ENCODE measurements at regions not wholly inside any gene's neighbourhood (a gene's known extent, or its start where the extent isn't known, plus 50 kb on each side); places are given as distances from the start of the nearest gene placed in this dataset.
"Not testable (repeated sequence)": the region's sequence is repeated elsewhere in the genome, so short reads cannot be mapped to it uniquely, and the experiment has no call there.

GRCh38 chr12:30531731-30532678, 163.7 kb downstream of the IPO8 start:
- no peaks in the 10 kb centered on the region for H3K4me1 ChIP-seq
- no peaks in the 10 kb centered on the region for H3K36me3 ChIP-seq
- DNase-seq = no peak
- intact Hi-C loops (cut with DNase I; ENCODE audit: low total_unique reads) = no loop called here
- no peak for TF ChIP-seq CTCF (IDR thresholded peaks at IDR 0.05)
- no peak overlapping the region for H3K27ac ChIP-seq
- H3K9me3 ChIP-seq = no peaks in the 10 kb centered on the region
- no peak overlapping the region for H3K4me3 ChIP-seq
- H3K27me3 ChIP-seq = no peaks in the 10 kb centered on the region

DNA sequence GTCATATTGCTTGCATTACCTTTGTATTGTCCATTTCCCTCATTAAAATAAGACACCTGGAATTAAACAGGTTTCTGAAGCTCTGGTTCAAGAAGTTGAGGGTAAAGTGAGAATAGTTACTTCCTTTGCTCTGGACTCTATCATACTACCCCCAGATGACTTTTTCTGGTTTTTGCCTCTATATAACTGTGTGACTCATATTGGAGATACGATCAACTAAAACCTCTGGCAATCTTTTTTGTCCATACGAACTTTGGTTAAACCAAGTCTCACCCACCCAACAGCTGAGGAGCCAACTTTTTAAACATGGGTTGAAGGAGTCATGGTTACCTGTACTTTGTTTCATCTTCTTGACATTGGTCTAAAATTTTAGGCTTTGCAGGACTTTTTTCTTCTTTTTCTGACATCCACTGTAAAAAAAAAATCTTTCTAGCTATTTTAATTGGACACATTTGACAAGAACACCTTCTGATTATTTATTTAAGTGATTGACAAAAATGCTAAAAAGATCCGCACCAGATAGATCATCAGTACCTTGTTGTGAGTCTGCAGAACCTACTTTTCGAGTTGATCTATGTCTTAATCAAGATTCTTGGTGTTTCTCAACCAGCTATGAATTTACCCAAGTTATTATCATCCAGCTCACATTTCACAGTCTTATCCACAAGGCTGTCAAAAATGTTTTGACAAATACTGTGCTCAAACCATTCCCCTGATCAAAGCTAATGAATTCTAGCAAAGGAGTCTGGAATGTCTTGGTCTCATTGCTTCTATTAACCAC, 166.0 kb downstream of the IPO8 start:
- intact Hi-C loops (cut with DNase I; ENCODE audit: low total_unique reads) = no loop called here
- DNase-seq = no peak
- Histone ChIP-seq H3K27ac (no peak overlapping the region), H3K4me3 (no peak overlapping the region), H3K36me3 (no peaks in the 10 kb centered on the region), H3K9me3 (no peaks in the 10 kb centered on the region), H3K27me3 (no peaks in the 10 kb centered on the region), H3K4me1 (no peaks in the 10 kb centered on the region)
- TF ChIP-seq CTCF (IDR thresholded peaks at IDR 0.05) = no peak

- no peaks in the 10 kb centered on the region for H3K4me1 ChIP-seq
- no peaks in the 10 kb centered on the region for H3K9me3 ChIP-seq
- no peak overlapping the region for H3K27ac ChIP-seq
- H3K36me3 ChIP-seq = no peaks in the 10 kb centered on the region
- intact Hi-C loops (cut with DNase I; ENCODE audit: low total_unique reads) = no loop called here
- no peak for DNase-seq
- no peaks in the 10 kb centered on the region for H3K27me3 ChIP-seq
- no peak for TF ChIP-seq CTCF (IDR thresholded peaks at IDR 0.05)
- H3K4me3 ChIP-seq = no peak overlapping the region
Measured at GRCh38 chr12:30525171-30525570, 170.5 kb downstream of the IPO8 start.

- H3K36me3 ChIP-seq; H3K27ac ChIP-seq; H3K4me3 ChIP-seq; H3K4me1 ChIP-seq; H3K9me3 ChIP-seq; DNase-seq; H3K27me3 ChIP-seq; intact Hi-C loops (cut with DNase I; ENCODE audit: low total_unique reads): not testable (repeated sequence)
Measured at GRCh38 chr12:30520285-30520684, 175.4 kb downstream of the IPO8 start.

DNA sequence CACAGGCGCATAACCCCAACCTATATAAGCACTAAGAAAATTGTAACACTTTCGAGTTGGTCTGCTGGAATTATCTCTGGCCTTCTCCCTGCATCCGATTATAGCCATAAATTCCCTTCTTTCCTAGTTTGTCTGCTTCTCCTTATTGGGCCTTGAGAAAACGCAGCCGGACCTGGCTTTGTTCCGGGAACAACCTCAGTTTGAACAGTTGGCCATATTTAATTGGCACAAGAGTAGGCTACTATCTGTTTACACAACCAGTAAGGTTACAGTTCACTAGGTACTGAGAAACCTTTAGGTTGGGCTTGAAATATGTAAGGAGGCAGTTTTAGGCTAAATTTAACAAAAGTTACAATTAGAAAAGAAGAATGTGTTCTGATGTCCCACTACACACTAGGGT, 176.1 kb downstream of the IPO8 start:
- Histone ChIP-seq H3K36me3 (no peaks in the 10 kb centered on the region), H3K4me3 (no peak overlapping the region), H3K9me3 (no peaks in the 10 kb centered on the region), H3K4me1 (no peaks in the 10 kb centered on the region), H3K27ac (no peak overlapping the region), H3K27me3 (no peaks in the 10 kb centered on the region)
- no peak for TF ChIP-seq CTCF (IDR thresholded peaks at IDR 0.05)
- intact Hi-C loops (cut with DNase I; ENCODE audit: low total_unique reads) = no loop called here
- DNase-seq = no peak

GRCh38 chr12:30517320-30517719, 178.3 kb downstream of the IPO8 start:
- no peak for TF ChIP-seq CTCF (IDR thresholded peaks at IDR 0.05)
- intact Hi-C loops (cut with DNase I; ENCODE audit: low total_unique reads) = no loop called here
- no peaks in the 10 kb centered on the region for H3K4me1 ChIP-seq
- H3K27me3 ChIP-seq = no peaks in the 10 kb centered on the region
- DNase-seq = no peak
- no peak overlapping the region for H3K27ac ChIP-seq
- no peaks in the 10 kb centered on the region for H3K36me3 ChIP-seq
- no peak overlapping the region for H3K4me3 ChIP-seq
- no peaks in the 10 kb centered on the region for H3K9me3 ChIP-seq
